ENCODE measurements at regions not wholly inside any gene's neighbourhood (a gene's known extent, or its start where the extent isn't known, plus 50 kb on each side); places are given as distances from the start of the nearest gene placed in this dataset.
"Not testable (repeated sequence)": the region's sequence is repeated elsewhere in the genome, so short reads cannot be mapped to it uniquely, and the experiment has no call there.

DNA sequence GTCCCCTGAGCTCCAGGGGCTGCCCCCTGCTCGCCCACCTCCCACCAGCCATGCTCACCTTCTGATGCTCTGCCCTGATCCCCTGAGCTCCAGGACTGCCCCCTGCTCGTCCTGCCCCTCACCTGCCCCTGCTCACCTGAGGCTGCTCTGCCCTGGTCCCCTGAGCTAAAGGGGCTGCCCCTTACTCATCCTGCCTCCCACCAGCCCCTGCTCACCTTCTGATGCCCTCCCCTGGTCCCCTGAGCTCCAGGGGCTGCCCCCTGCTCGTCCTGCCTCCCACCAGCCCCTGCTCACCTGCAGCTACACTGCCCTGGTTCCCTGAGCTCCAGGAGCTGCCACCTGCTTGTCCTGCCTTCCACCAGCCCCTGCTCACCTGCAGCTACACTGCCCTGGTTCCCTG, 247.2 kb downstream of the TMEM121 start:
- H3K4me3 ChIP-seq (replicated peaks; ENCODE audit: low read depth, low read length): no peak overlapping the region
- TF ChIP-seq CTCF (IDR thresholded peaks at IDR 0.05; ENCODE audit: low read depth, low read length, missing control alignments): no peak
- no peak for DNase-seq (ENCODE audit: extremely low read depth, low read depth)

DNA sequence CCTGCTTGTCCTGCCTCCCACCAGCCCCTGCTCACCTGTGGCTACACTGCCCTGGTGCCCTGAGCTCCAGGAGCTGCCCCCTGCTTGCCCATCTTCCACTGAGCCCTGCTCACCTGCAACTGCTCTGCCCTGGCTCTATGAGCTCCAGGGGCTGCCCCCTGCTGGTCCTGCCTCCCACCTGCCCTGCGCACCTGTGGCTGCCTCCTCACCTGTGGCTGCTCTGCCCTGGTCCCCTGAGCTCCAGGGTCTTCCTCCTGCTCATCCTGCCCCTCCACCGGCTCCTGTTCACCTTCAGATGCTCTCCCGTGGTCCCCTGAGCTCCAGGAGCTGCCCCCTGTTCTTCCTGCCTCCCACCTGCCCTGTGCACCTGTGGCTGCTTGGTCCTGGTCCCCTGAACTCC, 247.6 kb downstream of the TMEM121 start:
- H3K4me3 ChIP-seq (replicated peaks; ENCODE audit: low read depth, low read length): no peak overlapping the region
- no peak for DNase-seq (ENCODE audit: extremely low read depth, low read depth)
- TF ChIP-seq CTCF (IDR thresholded peaks at IDR 0.05; ENCODE audit: low read depth, low read length, missing control alignments): no peak

DNA sequence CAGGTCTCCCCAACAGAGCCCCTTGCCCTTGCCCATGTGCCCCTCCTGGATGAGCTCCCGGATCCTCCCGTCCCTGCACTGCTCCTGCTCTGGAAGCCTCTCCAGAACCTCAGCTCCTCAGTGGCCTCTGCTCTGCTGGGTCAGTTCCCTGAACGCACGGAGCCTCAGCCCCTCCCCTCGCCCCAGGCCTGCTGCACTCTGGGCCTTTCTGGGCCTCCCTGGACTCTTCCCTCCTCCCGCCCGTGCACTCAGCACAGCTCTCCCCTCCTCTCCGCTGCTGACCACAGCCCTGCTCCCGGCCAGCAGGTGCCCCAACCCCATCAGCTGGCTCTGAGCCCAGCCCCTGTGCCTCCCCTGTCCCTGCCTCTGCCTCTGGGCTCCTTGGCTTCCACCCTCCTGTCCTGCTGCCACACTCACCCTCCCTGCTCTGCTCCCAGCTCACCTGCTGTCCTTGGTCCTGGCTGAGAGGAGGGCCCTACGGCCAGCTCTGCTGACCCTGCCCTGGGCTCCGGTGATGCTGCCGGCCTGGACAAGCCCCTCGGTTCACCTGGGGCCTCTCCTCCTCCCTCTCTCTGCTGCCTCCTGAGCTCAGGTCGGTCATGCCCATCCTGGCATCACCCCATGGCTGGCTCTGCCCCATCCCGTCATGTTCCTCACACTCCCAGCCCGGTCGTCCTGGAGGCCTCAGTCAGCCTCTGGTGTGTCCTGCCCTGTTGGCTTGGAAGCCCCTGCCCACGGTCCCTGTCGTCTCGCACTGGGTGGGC, 248.4 kb downstream of the TMEM121 start:
- not testable (repeated sequence) for H3K4me3 ChIP-seq (replicated peaks; ENCODE audit: low read depth, low read length); DNase-seq (ENCODE audit: extremely low read depth, low read depth)

DNA sequence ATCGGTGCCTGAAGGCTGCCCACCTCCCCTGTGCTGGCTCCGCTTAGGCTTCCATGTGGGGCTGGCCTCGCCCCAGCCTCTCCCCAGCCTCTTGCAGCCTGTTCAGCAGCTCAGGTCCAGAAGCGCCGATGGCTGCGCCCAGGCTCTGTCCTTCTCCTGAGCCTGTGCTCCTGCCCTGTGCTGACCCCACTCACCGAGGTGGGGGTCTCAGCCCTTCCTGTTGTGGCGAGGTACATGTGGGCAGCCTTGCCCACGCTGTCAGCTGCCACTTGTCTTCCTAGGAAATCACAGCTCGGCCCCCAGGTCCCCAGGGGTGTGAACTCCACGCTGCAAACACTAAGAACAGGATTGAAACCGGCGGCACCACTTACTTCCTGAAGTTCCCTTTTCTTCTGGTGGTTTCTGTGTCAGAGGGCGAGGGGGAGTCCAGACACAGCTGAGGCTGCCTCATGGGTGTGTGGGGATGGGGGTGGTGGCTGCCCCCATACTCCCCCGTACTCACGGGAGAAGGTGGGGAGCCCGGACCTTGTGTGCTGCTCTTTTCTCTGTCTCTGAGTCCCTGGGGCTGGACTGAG, 249.1 kb downstream of the TMEM121 start:
- H3K4me3 ChIP-seq (replicated peaks; ENCODE audit: low read depth, low read length): not testable (repeated sequence)

DNA sequence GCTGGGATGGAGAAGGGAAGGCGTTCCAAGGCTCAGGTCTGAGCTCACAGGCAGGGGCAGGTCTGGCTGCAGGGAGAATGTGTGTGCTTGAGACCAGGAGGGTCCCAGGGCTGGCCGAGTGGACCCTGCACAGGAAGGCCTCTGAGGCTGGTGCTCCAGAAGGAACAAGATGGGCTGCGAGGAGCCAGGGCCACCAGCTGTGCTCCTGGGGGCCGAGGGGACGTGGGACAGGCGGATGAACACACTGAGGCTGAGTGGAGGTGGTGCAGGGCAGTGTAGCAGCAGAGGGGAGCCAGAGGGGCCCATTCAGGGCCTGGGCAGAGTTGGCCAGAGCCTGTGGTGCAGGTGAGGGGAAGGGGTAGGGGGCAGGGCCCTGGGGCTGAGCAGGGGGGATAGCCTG, 249.7 kb downstream of the TMEM121 start:
- DNase-seq (ENCODE audit: extremely low read depth, low read depth); H3K4me3 ChIP-seq (replicated peaks; ENCODE audit: low read depth, low read length): not testable (repeated sequence)

More for the DNA sequence above, 249.1 kb downstream of the TMEM121 start:
- not testable (repeated sequence) for DNase-seq (ENCODE audit: extremely low read depth, low read depth)

GRCh38 chr14:105776924-105777323, 250.5 kb downstream of the TMEM121 start:
- no peak for TF ChIP-seq CTCF (IDR thresholded peaks at IDR 0.05; ENCODE audit: low read depth, low read length, missing control alignments)
- H3K4me3 ChIP-seq (replicated peaks; ENCODE audit: low read depth, low read length): no peak overlapping the region
- no peak for DNase-seq (ENCODE audit: extremely low read depth, low read depth)

- TF ChIP-seq CTCF (IDR thresholded peaks at IDR 0.05; ENCODE audit: low read depth, low read length, missing control alignments): no peak
- no peak for DNase-seq (ENCODE audit: extremely low read depth, low read depth)
Measured at GRCh38 chr14:105783707-105784106, 257.3 kb downstream of the TMEM121 start.

GRCh38 chr14:105793836-105794235, 267.5 kb downstream of the TMEM121 start:
- TF ChIP-seq CTCF (IDR thresholded peaks at IDR 0.05; ENCODE audit: low read depth, low read length, missing control alignments): no peak
- H3K4me3 ChIP-seq (replicated peaks; ENCODE audit: low read depth, low read length): no peak overlapping the region
- DNase-seq (ENCODE audit: extremely low read depth, low read depth): no peak

More at GRCh38 chr14:105783707-105784106, 257.3 kb downstream of the TMEM121 start:
- no peak overlapping the region for H3K4me3 ChIP-seq (replicated peaks; ENCODE audit: low read depth, low read length)

Measured in HFF-Myc (cell line).